OCI-LY1 (cell line): ENCODE measurements at regions not wholly inside any gene's neighbourhood (a gene's known extent, or its start where the extent isn't known, plus 50 kb on each side); places are given as distances from the start of the nearest gene placed in this dataset.

ENCODE experiments used
- CTCF ChIP-seq: fragments of 200-600 bp; sonication (generic), shearing (Covaris generic); IDR thresholded peaks from 2 replicates; pipeline ENCODE4 v1.5.1; 2017; ENCODE audit warnings: mild to moderate bottlenecking, antibody characterized with exemption, low read length, moderate library complexity, mixed read lengths
- EZH2 ChIP-seq: fragments of 200-600 bp; sonication (generic), shearing (Covaris generic); IDR thresholded peaks from 2 replicates; pipeline ENCODE4 v1.8.0; 2017; ENCODE audit warnings: borderline replicate concordance, mixed run types, mild to moderate bottlenecking, antibody characterized with exemption, low read length, moderate library complexity, mixed read lengths

- no peak for TF ChIP-seq EZH2
- TF ChIP-seq CTCF: peak; percentile 36
These were observed 239.3 kb upstream of the ZNF717 start for GRCh38 chr3:76024640-76025039.
